GM21717 (cell line): ENCODE measurements at regions not wholly inside any gene's neighbourhood (a gene's known extent, or its start where the extent isn't known, plus 50 kb on each side); places are given as distances from the start of the nearest gene placed in this dataset.

ENCODE experiments used
- ATAC-seq: cut with Tn5 transposase; IDR thresholded peaks from one replicate; pipeline ENCODE4 v1.9.1; 2021; ENCODE audit warnings: mild to moderate bottlenecking, moderate library complexity; ENCODE audit not compliant: unreplicated experiment

DNA sequence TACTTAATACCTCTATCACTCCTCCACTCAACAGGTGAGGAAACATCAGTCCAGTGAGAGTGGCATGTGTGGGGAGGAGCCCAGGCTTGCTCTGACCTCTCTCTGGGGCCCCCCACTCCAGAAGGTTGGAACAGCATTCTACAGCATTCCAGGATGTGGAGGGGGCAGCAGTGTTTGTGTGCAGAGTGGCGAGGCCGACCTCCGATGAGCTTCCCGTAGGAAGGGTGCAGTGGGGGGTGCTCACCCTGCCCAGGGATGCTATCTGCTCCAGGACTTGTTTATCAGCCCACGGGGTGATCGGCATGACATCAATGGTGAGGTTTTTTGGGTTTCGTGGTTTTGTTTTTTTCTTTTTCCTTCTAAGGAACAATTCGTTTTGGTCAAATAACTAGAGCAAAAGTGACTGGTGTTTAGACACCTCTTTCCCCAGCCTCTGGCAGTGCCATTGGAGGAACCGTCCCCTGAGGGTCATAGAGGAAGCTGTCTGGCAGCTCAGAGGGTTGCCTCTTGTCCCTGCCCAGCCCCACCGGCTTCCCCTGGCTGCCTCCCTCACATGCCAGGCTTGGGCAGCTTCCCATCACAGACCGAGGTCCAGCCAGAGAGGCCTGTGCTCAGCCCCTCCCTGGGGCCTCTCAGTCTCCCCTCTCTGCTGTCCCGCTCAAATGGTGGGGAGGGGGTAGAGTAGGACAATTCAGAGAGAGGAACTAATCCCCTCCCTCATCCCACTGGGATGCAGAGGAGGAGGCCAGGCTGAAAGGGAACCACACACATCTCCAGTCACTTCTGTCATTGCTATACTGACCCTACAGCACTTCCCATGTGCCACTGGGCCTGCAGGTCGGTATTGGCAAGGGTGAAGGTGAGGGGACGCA is 96.5 kb downstream of the ZFP36L2 start:
- no peak for ATAC-seq

DNA sequence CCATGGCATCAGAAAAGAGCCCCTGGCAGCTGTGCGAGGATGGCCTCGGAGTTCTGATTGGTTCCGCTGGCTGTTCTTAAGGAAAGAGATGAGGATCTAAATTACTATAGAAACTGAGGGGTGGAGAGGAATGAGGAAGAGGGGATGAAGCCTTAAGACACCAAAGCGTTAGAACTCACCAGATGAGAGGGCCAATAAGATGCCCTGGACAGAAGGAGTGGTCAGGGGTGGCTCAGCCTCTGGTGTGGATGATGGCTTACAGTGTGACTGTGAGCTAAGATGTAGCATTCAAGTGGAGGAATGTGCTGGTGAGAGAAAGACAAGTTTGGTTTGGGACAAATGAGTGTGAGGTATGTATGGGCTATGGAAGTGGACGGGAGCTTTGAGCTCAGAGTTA is 97.8 kb downstream of the ZFP36L2 start:
- ATAC-seq: no peak

DNA sequence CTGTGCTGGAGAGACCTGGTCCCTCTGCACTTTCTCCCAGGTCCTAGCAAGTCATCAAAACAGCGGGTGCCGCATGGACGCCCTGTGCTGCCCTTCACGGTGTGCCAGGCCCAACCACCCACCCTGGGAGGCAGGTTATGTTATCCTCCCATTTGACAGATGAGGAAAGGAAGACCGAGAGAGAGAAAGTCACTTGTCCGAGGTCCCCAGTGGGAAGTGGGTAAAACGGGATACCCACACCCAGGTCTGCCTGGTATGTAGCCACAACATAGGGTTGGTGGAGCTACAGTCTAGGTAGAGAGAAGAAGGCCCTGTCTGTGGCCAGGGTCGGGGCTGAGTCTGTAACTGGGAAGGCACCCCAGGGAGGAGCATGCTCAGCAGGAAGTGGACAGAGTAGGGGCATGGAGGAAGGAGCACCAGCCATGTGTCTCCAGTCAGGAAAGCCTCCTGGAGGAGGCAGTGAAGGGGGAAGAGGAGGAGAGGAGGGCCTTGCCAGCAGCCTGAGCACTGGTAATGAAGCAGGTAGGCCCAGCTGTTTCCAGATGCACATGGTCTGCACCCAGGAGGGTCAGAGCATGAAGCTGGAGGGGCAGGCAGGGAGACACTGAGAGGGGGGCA is 98.4 kb downstream of the ZFP36L2 start:
- no peak for ATAC-seq

DNA sequence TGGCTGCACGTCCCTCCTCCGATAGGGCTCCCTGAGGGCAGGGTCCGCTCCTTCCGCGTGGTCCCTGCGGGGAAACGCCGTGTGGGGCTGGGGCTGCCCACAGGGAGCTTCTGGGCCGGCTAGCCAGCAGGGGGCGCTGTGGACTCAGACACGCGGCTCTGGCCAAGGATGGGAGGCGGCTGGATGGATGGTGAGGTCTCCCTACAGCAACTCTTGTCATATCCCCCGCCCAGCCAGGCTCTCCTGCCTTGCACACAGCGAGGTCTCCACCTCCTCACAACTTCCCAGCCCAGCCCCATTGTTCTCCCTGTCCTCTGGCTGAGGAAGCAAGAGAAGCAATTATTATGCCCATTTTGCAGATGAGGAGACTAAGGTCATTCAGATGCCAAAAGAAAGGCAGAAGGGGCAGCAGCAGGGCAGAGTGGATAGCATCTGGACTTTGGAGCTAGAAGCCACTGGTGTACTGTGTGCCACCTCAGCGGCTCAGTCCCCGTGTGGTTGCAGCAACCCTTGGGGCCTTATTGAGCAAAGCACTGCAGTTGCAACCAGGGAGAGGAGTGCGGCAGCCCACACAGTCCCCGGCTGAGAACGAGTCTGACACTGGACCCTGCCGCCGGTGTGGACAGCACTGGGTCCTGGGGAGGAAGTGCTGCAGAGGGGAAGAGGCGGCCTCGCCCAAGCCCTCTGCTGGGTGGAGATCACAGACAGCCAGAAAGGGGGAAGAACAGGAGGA is 99.0 kb downstream of the ZFP36L2 start:
- ATAC-seq: no peak

DNA sequence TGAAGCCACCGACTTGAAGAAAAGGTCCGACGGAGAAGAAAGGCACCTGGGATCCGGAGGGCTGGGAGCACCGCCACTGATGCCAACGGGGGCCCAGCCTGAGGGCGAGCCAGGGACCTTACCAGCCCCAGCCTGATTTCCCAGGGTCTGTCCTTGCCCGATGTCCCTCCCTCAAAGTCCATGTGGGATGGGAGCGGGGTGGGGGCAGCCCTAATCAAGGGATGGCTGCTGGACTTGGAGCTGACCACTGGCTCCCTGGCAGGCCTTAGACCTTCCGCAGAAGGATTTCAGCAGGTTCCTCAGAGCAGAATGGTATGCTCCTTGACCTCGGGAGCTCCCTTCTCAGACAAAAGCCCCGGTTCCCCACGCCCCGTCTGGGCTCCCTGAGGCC is 99.6 kb downstream of the ZFP36L2 start:
- no peak for ATAC-seq

DNA sequence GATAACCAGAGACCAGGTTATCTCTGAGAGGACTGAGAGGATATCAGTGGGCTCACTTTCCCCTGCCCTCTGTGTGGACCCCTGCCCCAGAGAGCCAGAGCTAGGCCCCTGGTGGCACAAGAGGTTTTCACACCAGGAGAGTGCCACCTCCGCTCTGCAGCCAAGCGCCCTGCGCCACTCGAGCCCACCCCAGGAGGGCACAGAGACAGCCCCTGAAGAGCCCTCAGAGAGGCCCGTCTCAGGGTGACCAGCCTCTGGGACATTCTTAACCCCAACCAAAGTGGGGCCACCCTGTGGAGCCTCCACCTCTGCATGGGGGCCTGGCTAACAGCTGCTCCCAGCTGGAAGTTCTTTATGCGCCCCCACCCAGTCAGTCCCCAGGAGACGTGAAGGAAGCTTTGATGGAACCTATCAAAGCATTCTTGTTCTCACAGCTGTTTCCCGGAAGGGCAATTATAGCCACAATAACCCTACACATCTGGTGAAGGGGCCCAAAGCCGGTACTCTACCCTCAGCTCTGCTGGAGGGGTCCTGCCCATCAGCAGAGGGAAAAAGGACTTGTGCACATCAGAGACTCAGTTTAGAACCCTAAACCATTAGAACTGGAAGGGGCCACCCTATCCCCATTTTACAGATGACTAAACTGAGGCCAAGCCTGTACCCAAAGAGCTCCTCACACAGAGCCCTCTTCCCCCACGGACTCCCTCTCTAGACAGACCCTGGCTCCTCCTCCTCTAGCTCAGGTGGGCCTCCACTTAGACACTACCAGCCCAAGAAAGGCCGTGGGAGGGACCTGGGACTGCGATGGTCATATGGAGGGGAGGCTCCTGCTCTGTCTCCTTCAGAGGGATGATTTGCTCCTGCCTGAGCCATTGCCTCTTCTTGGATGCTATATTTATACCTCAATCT is 101.1 kb downstream of the ZFP36L2 start:
- no peak for ATAC-seq

DNA sequence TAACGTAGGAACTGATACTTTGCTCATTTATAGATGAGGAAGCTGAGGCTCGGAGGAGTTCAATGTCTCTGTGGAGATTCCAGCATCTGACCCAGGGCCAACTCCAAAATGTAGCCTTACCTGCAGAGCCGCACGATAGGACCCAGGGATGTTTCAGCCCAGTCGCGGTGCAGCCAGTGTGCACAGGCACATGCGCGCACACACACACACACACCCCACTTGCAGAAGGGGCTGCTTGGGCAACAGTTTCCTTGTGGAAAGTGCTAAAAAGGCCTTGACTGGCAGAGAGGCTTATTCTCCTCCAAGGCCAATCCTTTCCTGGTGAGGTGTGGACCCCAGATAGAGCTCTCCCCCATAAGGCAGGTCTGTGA is 101.7 kb downstream of the ZFP36L2 start:
- ATAC-seq: no peak

DNA sequence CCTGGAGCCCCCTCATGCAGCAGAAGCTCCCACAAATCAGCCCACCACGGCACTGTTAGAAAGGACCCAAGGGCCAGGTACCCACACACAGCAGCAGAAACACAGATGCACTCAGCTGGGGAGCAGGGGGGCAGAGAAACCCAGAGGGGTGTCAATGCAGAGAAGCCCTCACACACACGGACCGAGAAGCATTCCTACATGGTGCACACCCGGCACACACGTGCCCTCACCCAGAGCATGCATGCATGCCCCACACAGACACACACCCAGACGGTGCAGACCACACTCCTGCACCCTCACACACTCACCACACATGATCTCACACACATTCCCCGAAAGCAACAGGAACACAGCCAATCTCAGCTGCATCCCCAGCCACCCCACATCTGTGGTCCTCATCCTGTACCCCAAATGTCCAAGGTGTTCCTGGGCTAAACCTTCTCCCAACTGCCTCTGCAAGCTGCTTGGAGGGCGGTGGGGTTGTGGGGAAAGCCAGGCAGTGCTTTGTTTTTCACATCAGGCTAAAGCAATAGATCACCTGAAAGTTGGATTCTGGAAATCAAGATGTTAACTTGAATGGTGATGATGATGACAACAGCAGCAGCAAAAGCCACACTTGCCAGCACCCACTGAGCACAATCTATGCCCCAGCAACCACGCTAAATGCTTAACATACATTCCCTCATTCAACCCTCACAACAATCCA is 102.3 kb downstream of the ZFP36L2 start:
- no peak for ATAC-seq

DNA sequence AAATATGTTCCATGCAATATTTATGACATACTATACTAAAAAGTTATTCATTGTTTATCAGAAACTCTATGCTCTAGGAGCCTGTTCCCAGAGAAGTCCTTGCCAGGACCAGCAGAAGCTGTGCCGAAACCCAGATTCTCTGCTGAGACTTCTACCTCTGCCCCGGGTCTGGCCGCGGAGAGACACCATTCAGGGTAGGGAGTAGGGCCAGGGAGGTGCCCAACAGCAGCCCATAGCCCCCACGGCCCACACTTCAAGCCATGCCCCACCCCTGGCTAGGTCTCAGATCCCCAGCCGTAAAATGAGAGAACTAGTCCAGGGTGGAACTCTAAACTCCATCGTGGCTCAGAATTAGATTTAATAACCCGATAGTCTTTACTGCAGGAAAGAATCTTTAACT is 102.9 kb downstream of the ZFP36L2 start:
- no peak for ATAC-seq

DNA sequence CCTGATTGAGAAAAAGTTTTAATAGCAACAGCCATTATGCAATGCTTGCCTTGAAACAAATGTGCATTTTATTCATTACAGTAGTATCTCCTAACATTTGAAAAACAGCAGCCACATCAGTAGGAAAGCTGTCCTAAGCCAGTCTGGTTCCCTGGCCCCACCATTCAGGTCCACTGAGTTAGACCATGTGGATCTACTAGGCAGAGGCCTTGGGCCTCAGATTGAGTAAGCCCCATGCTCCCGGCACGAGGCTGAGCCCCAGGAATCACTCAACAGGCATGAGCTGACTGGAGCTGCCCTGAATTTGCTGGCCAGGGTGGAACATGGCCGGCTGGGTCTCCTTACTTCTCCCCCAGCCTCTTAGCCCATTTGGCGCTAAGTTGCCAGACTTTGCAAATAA is 103.4 kb downstream of the ZFP36L2 start:
- no peak for ATAC-seq

DNA sequence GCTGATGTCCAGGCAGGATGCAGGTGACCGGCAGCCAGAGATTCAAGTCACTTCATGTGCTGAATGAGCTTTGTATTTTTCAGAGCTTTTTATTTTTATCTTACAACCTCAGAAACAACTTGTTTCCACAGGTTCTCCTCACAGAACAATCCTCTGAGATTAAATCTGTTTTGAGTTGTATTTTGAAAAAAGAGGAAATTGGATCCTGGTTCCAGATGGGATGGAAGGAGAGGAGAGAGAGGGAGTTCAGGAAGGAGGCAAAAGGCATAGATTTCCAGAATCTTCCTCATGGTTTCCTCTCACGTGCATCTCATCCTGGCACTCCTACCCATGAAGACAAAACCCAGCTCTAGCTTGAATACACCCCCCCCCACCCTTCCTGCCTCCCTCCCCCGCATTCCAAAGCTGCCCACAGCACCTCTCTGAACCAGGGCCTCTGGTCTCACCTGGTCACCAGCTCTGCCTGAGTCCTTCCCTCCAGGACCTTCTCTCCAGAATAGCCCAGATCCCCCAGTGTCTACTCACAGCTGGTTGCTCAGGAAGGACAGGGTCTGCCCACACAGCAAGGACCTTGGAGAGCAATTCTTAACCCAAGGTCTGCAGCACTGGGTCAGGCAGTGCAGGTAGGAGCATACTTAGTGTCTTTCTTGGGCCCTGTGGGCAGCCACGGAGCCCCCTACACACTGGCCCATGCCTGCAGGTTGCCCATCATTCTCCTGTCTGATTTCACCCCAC is 104.7 kb downstream of the ZFP36L2 start:
- no peak for ATAC-seq

DNA sequence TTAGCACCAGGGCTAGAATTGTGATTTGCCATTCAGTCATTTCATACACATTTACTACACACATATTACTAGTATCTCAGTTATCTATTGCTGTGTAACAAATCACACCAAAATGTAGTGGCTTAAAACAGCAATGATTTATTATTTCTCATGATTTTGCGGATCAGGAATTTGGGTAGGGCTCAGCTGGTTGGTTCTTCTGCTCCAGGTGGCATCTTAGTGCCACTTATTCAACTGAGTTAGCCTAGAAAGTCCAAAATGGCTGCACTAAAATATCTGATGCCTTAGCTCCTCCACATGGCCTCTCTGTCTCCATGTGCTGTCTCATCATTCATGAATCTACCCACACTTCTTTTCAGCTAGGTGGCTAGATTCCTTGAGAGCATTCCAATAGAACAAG is 107.1 kb downstream of the ZFP36L2 start:
- ATAC-seq: no peak

DNA sequence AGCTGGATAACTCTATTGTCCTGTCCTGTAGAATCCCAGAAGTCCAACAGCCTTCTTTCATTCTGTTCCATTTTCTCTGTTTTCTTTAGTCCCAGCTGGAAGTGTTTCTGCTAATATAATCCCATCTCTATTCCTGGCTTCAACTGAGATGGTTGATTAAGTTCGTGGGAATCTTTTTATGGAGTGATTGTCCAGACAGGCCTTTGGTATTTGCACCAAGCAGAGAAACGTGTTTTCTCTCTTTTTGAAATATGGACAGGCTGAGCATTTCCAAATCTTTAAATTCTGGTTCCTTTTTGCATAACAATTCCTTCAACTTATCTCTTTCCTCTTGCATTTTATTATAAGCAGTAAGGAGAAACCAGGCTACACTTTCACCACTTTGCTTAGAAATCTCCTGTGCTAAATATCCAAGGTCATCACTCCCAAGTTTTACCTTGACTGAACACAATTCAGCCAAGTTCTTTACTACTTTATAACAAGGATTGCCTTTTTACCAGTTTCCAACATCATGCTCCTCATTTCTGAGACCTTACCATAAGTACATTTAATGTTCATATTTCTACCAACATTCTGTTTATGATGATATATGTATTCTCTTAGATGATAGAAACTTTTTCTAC is 108.8 kb downstream of the ZFP36L2 start:
- ATAC-seq: no peak

DNA sequence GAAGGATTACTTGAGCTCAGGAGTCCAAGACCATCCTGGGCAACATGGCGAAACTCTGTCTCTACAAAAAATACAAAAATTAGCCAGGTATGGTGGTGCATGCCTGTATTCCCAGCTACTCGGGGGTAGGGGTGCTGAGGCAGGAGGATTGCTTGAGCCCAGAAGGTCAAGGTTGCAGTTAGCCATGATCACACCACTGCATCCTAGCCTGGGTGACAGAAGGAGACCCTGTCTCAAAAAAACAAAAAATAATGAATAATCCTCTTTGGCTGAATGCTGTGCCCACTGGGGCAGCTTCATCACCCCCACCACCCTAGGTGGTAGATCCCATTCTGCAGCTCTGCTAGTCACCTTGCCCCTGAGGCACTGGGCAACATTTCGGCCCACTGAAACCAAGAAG is 109.4 kb downstream of the ZFP36L2 start:
- no peak for ATAC-seq

DNA sequence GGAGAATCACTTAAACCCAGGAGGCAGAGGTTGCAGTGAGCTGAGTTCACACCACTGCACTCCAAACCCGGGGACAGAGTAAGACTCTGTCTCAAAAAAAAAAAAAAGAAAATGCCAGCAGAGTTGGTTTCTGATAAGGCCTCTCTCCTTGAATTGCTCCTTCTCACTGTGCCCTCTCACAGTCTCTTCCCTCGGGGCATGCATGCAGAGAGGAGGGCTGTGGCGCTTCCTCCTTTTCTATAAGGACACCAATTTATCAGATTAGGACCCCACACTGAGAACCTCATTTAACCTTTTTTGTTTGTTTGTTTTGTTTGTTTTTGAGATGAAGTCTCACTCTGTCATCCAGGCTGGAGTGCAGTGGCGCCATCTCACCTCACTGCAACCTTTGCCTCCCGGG is 110.5 kb downstream of the ZFP36L2 start:
- no peak for ATAC-seq

DNA sequence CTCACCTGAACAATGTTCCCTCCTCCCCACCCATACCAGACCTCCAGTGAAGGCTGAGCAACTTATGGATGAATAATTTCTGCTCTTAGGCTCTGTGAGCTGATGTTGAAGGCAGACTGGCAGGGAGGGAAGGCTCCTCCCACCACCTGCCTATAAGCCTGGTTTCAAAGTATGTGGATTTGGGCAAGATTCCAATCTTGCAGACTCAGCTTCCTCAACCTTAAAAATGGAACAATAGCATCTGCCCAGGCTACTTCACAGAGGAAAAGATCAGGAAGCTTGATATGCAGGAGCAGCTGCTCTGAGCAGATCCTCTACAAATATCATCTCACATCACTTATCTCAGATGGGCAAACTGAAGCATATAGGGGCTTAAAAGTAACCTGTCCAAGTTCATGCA is 112.2 kb downstream of the ZFP36L2 start:
- ATAC-seq: no peak

DNA sequence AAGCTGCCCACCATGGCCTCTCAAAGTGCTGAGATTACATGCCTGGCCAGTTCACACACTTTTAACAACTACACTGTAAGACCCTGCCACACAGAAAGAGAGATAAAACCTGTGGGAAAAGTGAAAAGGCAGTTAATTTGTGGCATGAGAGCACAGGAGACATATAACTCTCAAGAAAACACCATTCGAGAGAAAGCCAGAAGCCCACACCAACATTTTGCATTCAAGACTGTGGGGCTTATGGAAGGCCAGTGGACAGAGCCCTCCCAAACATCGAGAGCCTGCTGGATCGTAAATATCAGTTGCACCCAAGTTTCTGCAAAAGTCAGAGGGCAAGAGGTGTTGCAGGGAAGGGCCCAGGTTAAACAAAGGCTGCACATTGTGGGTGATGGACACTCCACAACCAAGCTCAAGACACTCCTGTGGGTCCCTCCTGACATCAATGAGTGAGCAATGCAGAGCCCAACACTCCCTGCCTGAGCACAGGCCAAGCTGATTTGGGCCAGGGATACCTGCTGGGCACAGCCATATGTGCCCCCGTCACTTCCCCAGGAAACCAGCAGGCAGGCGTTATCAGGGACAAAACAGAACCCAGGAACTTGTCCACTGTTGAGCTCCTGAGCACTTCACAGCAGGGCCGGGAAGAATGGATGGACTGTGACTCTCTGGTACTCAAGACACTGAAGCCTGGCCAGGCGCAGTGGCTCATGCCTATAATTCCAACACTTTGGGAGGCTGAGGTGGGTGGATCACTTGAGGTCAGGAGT is 114.4 kb downstream of the ZFP36L2 start:
- ATAC-seq: no peak

DNA sequence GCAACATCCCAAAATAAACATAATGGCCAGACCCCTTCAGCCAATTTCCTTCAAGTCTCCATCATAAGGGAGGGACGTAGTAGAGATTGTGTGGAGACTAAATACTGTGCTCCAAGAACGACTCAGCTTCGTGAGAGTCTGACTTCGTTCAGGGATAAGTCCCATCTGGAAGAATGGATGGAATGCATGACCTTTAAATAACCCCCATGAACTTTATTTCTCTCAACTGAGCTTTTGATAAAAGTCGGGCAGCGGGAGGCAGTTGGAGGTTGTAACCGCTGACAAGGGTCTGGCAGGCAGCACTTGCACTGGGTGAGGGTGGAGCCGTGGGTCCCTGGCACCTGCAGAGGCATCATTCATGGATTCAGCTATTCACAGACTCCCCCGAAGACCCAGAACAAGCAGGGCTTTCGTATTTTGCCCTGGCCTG is 115.9 kb downstream of the ZFP36L2 start:
- no peak for ATAC-seq
